ENCODE measurements at regions not wholly inside any gene's neighbourhood (a gene's known extent, or its start where the extent isn't known, plus 50 kb on each side); places are given as distances from the start of the nearest gene placed in this dataset.

GRCh38 chr1:234719454-234720251 is 109.7 kb upstream of the IRF2BP2 start (continued):
- TF ChIP-seq HNF1B (CRISPR knock-in tag; IDR thresholded peaks at IDR 0.05) (peak; percentile 63), ZNF569 (CRISPR knock-in tag; IDR thresholded peaks at IDR 0.05; ENCODE audit: borderline replicate concordance) (no peak), FOSL2 (CRISPR knock-in tag; IDR thresholded peaks at IDR 0.05) (peak; percentile 80), BORCS8-MEF2B (CRISPR knock-in tag; IDR thresholded peaks at IDR 0.05) (0 out of 2 replicates have a peak, but pooled peaks have one; percentile 19), CENPBD1 (CRISPR knock-in tag; IDR thresholded peaks at IDR 0.05; ENCODE audit: borderline replicate concordance, low read depth) (no peak), RELA (CRISPR knock-in tag; IDR thresholded peaks at IDR 0.05) (peak; percentile 39; the same call in 1 of the 2 replicates), SCMH1 (CRISPR knock-in tag; IDR thresholded peaks at IDR 0.05; ENCODE audit: borderline replicate concordance) (no peak), ZSCAN30 (CRISPR knock-in tag; IDR thresholded peaks at IDR 0.05) (no peak), FOXA3 (CRISPR knock-in tag; IDR thresholded peaks at IDR 0.05) (peak; percentile 64), MBD4 (IDR thresholded peaks at IDR 0.05; ENCODE audit: borderline replicate concordance, low read length) (no peak), ZNF547 (CRISPR knock-in tag; IDR thresholded peaks at IDR 0.05) (peak; percentile 44; the same call in 1 of the 2 replicates), ZNF629 (CRISPR knock-in tag; conservative IDR thresholded peaks at IDR 0.05) (0 out of 2 replicates have a peak, but pooled peaks have one; percentile 5), ZNF598 (CRISPR knock-in tag; IDR thresholded peaks at IDR 0.05; ENCODE audit: borderline replicate concordance) (no peak), SMC3 (IDR thresholded peaks at IDR 0.05; ENCODE audit: low read length) (peak; percentile 44; the same call in 1 of the 2 replicates), MAF1 (CRISPR knock-in tag; IDR thresholded peaks at IDR 0.05; ENCODE audit: borderline replicate concordance) (no peak), HIC2 (CRISPR knock-in tag; IDR thresholded peaks at IDR 0.05; ENCODE audit: low read depth) (peak; percentile 69; the same call in 1 of the 2 replicates), RARA (CRISPR knock-in tag; IDR thresholded peaks at IDR 0.05) (peak; percentile 75), ZNF614 (CRISPR knock-in tag; IDR thresholded peaks at IDR 0.05; ENCODE audit: borderline replicate concordance) (no peak; the same call in 1 of the 2 replicates)
- TF ChIP-seq, protein P1, sequence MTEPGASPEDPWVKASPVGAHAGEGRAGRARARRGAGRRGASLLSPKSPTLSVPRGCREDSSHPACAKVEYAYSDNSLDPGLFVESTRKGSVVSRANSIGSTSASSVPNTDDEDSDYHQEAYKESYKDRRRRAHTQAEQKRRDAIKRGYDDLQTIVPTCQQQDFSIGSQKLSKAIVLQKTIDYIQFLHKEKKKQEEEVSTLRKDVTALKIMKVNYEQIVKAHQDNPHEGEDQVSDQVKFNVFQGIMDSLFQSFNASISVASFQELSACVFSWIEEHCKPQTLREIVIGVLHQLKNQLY (CRISPR knock-in tag; IDR thresholded peaks at IDR 0.05) = peak; percentile 83
- TF ChIP-seq, protein P2, sequence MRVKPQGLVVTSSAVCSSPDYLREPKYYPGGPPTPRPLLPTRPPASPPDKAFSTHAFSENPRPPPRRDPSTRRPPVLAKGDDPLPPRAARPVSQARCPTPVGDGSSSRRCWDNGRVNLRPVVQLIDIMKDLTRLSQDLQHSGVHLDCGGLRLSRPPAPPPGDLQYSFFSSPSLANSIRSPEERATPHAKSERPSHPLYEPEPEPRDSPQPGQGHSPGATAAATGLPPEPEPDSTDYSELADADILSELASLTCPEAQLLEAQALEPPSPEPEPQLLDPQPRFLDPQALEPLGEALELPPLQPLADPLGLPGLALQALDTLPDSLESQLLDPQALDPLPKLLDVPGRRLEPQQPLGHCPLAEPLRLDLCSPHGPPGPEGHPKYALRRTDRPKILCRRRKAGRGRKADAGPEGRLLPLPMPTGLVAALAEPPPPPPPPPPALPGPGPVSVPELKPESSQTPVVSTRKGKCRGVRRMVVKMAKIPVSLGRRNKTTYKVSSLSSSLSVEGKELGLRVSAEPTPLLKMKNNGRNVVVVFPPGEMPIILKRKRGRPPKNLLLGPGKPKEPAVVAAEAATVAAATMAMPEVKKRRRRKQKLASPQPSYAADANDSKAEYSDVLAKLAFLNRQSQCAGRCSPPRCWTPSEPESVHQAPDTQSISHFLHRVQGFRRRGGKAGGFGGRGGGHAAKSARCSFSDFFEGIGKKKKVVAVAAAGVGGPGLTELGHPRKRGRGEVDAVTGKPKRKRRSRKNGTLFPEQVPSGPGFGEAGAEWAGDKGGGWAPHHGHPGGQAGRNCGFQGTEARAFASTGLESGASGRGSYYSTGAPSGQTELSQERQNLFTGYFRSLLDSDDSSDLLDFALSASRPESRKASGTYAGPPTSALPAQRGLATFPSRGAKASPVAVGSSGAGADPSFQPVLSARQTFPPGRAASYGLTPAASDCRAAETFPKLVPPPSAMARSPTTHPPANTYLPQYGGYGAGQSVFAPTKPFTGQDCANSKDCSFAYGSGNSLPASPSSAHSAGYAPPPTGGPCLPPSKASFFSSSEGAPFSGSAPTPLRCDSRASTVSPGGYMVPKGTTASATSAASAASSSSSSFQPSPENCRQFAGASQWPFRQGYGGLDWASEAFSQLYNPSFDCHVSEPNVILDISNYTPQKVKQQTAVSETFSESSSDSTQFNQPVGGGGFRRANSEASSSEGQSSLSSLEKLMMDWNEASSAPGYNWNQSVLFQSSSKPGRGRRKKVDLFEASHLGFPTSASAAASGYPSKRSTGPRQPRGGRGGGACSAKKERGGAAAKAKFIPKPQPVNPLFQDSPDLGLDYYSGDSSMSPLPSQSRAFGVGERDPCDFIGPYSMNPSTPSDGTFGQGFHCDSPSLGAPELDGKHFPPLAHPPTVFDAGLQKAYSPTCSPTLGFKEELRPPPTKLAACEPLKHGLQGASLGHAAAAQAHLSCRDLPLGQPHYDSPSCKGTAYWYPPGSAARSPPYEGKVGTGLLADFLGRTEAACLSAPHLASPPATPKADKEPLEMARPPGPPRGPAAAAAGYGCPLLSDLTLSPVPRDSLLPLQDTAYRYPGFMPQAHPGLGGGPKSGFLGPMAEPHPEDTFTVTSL (CRISPR knock-in tag; IDR thresholded peaks at IDR 0.05; ENCODE audit: borderline replicate concordance) = peak; percentile 79; the same call in 1 of the 2 replicates
